HCT116 (cell line): ENCODE measurements at regions not wholly inside any gene's neighbourhood (a gene's known extent, or its start where the extent isn't known, plus 50 kb on each side); places are given as distances from the start of the nearest gene placed in this dataset.

Experiments used
- ATAC-seq: fragments of 200-7000 bp; cut with Tn5 transposase; 2 replicates; pipeline ENCODE4 v1.9.1; 2020; ENCODE audit warnings: mild to moderate bottlenecking, moderate library complexity
- BruUV-seq: library from RNA; stranded (reverse); fragments of 400-500 nt; replicated peaks from 2 replicates; lab custom pipeline; 2021; lab: Mats Ljungman, UMichigan
- CTCF ChIA-PET: fragments of 300-600 bp; sonication (Branson Sonifier 250); formaldehyde crosslinking; loops from one replicate; lab custom pipeline; 2021; ENCODE audit warnings: antibody characterized with exemption; lab: Charles Lee
- POLR2A ChIA-PET: fragments of 300-600, 350-600 bp; sonication (Branson Sonifier 250); formaldehyde crosslinking; loops from one replicate; lab custom pipeline; 2021; ENCODE audit warnings: antibody characterized with exemption; lab: Charles Lee
- RAD21 ChIA-PET, 2 experiments: fragments of 300-600 bp; sonication (Branson Sonifier 250); formaldehyde crosslinking; loops; one replicate each; lab custom pipeline; 2023; ENCODE audit warnings: low total read pairs in 2 of 2; ENCODE audit not compliant: uncharacterized antibody in 2 of 2, unreplicated experiment in 2 of 2, low non-redundant PET in 1 of 2; lab: Charles Lee
- DNase-seq: peaks from one replicate; pipeline ENCODE4 v3.0.0-alpha.2; 2010; ENCODE audit warnings: low read depth, low spot score
- H2AFZ ChIP-seq: fragments of 200-600 bp; shearing (Covaris generic), sonication (generic); 2 replicates; pipeline ENCODE4 v1.6.1; 2017; ENCODE audit warnings: low read depth, mixed run types, mixed read lengths, antibody characterized with exemption, low read length; ENCODE audit not compliant: poor library complexity, severe bottlenecking
- H3K27ac ChIP-seq: 2 replicates; pipeline ENCODE4 v1.5.1; 2012; ENCODE audit warnings: low read depth, low read length
- H3K27me3 ChIP-seq: fragments of 200-600 bp; sonication (generic); 2 replicates; pipeline ENCODE4 v1.6.1; 2016; ENCODE audit warnings: mixed run types, low read length, mixed read lengths; ENCODE audit not compliant: insufficient read depth
- H3K36me3 ChIP-seq, 2 experiments: fragments of 200-500 bp in 1 of 2; fragments of 200-600 bp in 1 of 2; sonication (Bioruptor generic) in 1 of 2; sonication (generic) in 1 of 2; 2 replicates each; pipeline versions ENCODE4 v1.5.1 to v1.6.1; 2014 to 2016; ENCODE audit warnings: low read length in 2 of 2, inconsistent platforms in 1 of 2, mixed read lengths in 1 of 2, mixed run types in 1 of 2; ENCODE audit not compliant: insufficient read depth in 2 of 2, control insufficient read depth in 1 of 2
- H3K4me1 ChIP-seq, 2 experiments: fragments of 200-600 bp in 1 of 2; sonication (generic) in 1 of 2; 2 replicates each; pipeline versions ENCODE4 v1.5.1 to v1.6.1; 2012 to 2017; ENCODE audit warnings: low read length in 2 of 2, inconsistent platforms in 1 of 2, mild to moderate bottlenecking in 1 of 2, mixed read lengths in 1 of 2, mixed run types in 1 of 2, moderate library complexity in 1 of 2; ENCODE audit not compliant: insufficient read depth in 2 of 2, control insufficient read depth in 1 of 2
- H3K4me2 ChIP-seq: fragments of 200-600 bp; sonication (generic); 2 replicates; pipeline ENCODE4 v1.6.1; 2017; ENCODE audit warnings: mixed run types, low read length, mixed read lengths
- H3K4me3 ChIP-seq, 2 experiments: fragments of 200-600 bp in 1 of 2; sonication (generic) in 1 of 2; replicated peaks in 1 of 2; 2 replicates each; pipeline ENCODE4 v1.5.1; 2011 to 2016; ENCODE audit warnings: low read length in 2 of 2, control low read depth in 1 of 2, low read depth in 1 of 2, mild to moderate bottlenecking in 1 of 2, mixed read lengths in 1 of 2, mixed run types in 1 of 2
- H3K79me2 ChIP-seq: fragments of 200-600 bp; sonication (generic); 2 replicates; pipeline ENCODE4 v1.6.1; 2017; ENCODE audit warnings: mild to moderate bottlenecking, mixed run types, low read length, moderate library complexity, mixed read lengths; ENCODE audit not compliant: insufficient read depth
- H3K9ac ChIP-seq: fragments of 200-600 bp; sonication (generic); 2 replicates; pipeline ENCODE4 v1.6.1; 2016; ENCODE audit warnings: low read length, mixed read lengths
- H3K9me2 ChIP-seq: fragments of 200-600 bp; sonication (generic), shearing (Covaris generic); 2 replicates; pipeline ENCODE4 v1.6.1; 2017; ENCODE audit warnings: mixed run types, mild to moderate bottlenecking, moderate library complexity; ENCODE audit not compliant: insufficient read depth
- H3K9me3 ChIP-seq, 2 experiments: fragments of 200-500 bp in 1 of 2; fragments of 200-600 bp in 1 of 2; sonication (Bioruptor generic) in 1 of 2; sonication (generic) in 1 of 2; 2 replicates each; pipeline ENCODE4 v1.6.1; 2014 to 2017; ENCODE audit warnings: low read length in 2 of 2, mixed read lengths in 2 of 2, inconsistent platforms in 1 of 2, low read depth in 1 of 2, mild to moderate bottlenecking in 1 of 2, mixed run types in 1 of 2, moderate library complexity in 1 of 2; ENCODE audit not compliant: control insufficient read depth in 1 of 2, insufficient read depth in 1 of 2
- H4K20me1 ChIP-seq: fragments of 200-600 bp; sonication (generic), shearing (Covaris generic); 2 replicates; pipeline ENCODE4 v1.6.1; 2017; ENCODE audit warnings: mixed run types, mild to moderate bottlenecking, moderate library complexity; ENCODE audit not compliant: insufficient read depth
- ATF3 ChIP-seq: IDR thresholded peaks from 2 replicates; pipeline ENCODE4 v1.6.1; 2012
- CBX3 ChIP-seq: IDR thresholded peaks from 2 replicates; pipeline ENCODE4 v1.6.1; 2012; ENCODE audit warnings: low read depth
- CTCF ChIP-seq, 3 experiments: fragments of 200-600 bp in 1 of 3; sonication (generic) in 1 of 3; IDR thresholded peaks in 2 of 3; conservative IDR thresholded peaks in 1 of 3; 2 replicates each; pipeline ENCODE4 v1.5.1; 2012 to 2017; ENCODE audit warnings: low read depth in 2 of 3, low read length in 2 of 3, antibody characterized with exemption in 1 of 3, borderline replicate concordance in 1 of 3, control low read depth in 1 of 3, mild to moderate bottlenecking in 1 of 3, mixed read lengths in 1 of 3, mixed run types in 1 of 3, moderate library complexity in 1 of 3; ENCODE audit not compliant: insufficient read depth in 1 of 3
- EGR1 ChIP-seq: IDR thresholded peaks from 2 replicates; pipeline ENCODE4 v1.6.1; 2012; ENCODE audit warnings: low read depth
- ELF1 ChIP-seq: IDR thresholded peaks from 2 replicates; pipeline ENCODE4 v1.6.1; 2012; ENCODE audit warnings: low read depth, borderline replicate concordance
- EZH2 ChIP-seq: fragments of 200-600 bp; sonication (generic); IDR thresholded peaks from 2 replicates; pipeline ENCODE4 v1.6.1; 2017; ENCODE audit warnings: antibody characterized with exemption, mixed run types
- FOSL1 ChIP-seq: IDR thresholded peaks from 2 replicates; pipeline ENCODE4 v1.6.1; 2012; ENCODE audit warnings: low read depth
- JUND ChIP-seq: IDR thresholded peaks from 2 replicates; pipeline ENCODE4 v1.6.1; 2012
- MAX ChIP-seq: IDR thresholded peaks from 2 replicates; pipeline ENCODE4 v1.6.1; 2012
- POLR2A ChIP-seq: IDR thresholded peaks from 2 replicates; pipeline ENCODE4 v1.7.0; 2011; ENCODE audit warnings: borderline replicate concordance; ENCODE audit not compliant: insufficient read depth, insufficient read length; ENCODE audit errors: extremely low read depth
- POLR2AphosphoS5 ChIP-seq: IDR thresholded peaks from 2 replicates; pipeline ENCODE4 v1.6.1; 2011; ENCODE audit warnings: mild to moderate bottlenecking, low read depth, low read length, moderate library complexity
- REST ChIP-seq: IDR thresholded peaks from 2 replicates; pipeline ENCODE4 v1.6.1; 2012; ENCODE audit warnings: low read depth
- SP1 ChIP-seq: IDR thresholded peaks from 2 replicates; pipeline ENCODE4 v1.6.1; 2012; ENCODE audit warnings: low read depth
- SRF ChIP-seq: IDR thresholded peaks from 2 replicates; pipeline ENCODE4 v1.6.1; 2012; ENCODE audit warnings: low read depth
- TCF7L2 ChIP-seq: IDR thresholded peaks from 2 replicates; pipeline ENCODE4 v1.7.0; 2011; ENCODE audit warnings: borderline replicate concordance, inconsistent platforms; ENCODE audit not compliant: insufficient read depth, insufficient read length; ENCODE audit errors: extremely low read depth
- YY1 ChIP-seq: IDR thresholded peaks from 2 replicates; pipeline ENCODE4 v1.6.1; 2011; ENCODE audit warnings: low read length, low read depth, moderate library complexity, mild to moderate bottlenecking; ENCODE audit not compliant: insufficient replicate concordance; ENCODE audit errors: extremely low read depth
- ZBTB33 ChIP-seq: IDR thresholded peaks from 2 replicates; pipeline ENCODE4 v1.6.1; 2011; ENCODE audit warnings: mild to moderate bottlenecking, low read length, moderate library complexity; ENCODE audit not compliant: insufficient replicate concordance; ENCODE audit errors: extremely low read depth
- ZFX ChIP-seq: fragments of 450-650 bp; IDR thresholded peaks from 2 replicates; pipeline ENCODE4 v1.6.1; 2017
- ZNF274 ChIP-seq: fragments of 200-500 bp; sonication (Bioruptor generic); IDR thresholded peaks from 2 replicates; pipeline ENCODE4 v1.6.1; 2014; ENCODE audit warnings: mild to moderate bottlenecking, low read depth, low read length, inconsistent platforms
- intact Hi-C: fragments of 100-400 bp; cut with micrococcal nuclease; formaldehyde crosslinking; loops from 2 replicates; pipeline ENCODE4 v1.10.0; 2022

- CTCF ChIA-PET, result no interaction called here
- Histone ChIP-seq H4K20me1 (no peaks in the 10 kb centered on the region), H3K27ac (no peak overlapping the region), H3K79me2 (no peaks in the 10 kb centered on the region), H3K9me2 (no peaks in the 10 kb centered on the region), H3K4me1 (no peaks in the 10 kb centered on the region), H3K9me3 (no peaks in the 10 kb centered on the region), H3K4me3 (no peak overlapping the region), H2AFZ (no peak overlapping the region), H3K36me3 (no peaks in the 10 kb centered on the region), H3K27me3 (no peaks in the 10 kb centered on the region), H3K9ac (no peak overlapping the region), H3K4me2 (no peak overlapping the region)
- POLR2A ChIA-PET, result no interaction called here
- no TSS peak for BruUV-seq
- RAD21 ChIA-PET, result no interaction called here
- DNase-seq (no peak), ATAC-seq (no peak)
- TF ChIP-seq CBX3 (no peak), ZBTB33 (no peak), TCF7L2 (no peak), CTCF (IDR thresholded peaks at IDR 0.05 in 2 of 3, conservative IDR thresholded peaks at IDR 0.05 in 1 of 3; ENCODE audit: borderline replicate concordance in 1 of 3, insufficient read depth in 1 of 3, low read depth in 2 of 3, low read length in 2 of 3) (no peak), EZH2 (no peak), ATF3 (no peak), SP1 (no peak), EGR1 (no peak), JUND (no peak), YY1 (no peak), ELF1 (no peak), POLR2AphosphoS5 (no peak), REST (no peak), POLR2A (no peak), ZNF274 (no peak), MAX (no peak), FOSL1 (no peak), SRF (no peak), ZFX (no peak)
- TF ChIP-seq, all 23 proteins: peak for 0
- intact Hi-C loops, result no loop called here
These were observed 118.7 kb downstream of the RGS2 start for GRCh38 chr1:192927496-192927895.
